Neural cell (in vitro differentiated cells): ENCODE measurements at regions not wholly inside any gene's neighbourhood (a gene's known extent, or its start where the extent isn't known, plus 50 kb on each side); places are given as distances from the start of the nearest gene placed in this dataset.

ENCODE experiments used
- H2AFZ ChIP-seq: fragments of 200-600, 300-800 bp; sonication (generic), shearing (Covaris generic); 2 replicates; pipeline ENCODE4 v1.6.0; 2014; ENCODE audit warnings: low read depth, mild to moderate bottlenecking, antibody characterized with exemption, low read length, moderate library complexity
- H3F3A ChIP-seq: fragments of 200-600 bp; shearing (Covaris generic); 2 replicates; pipeline ENCODE4 v1.6.1; 2016; ENCODE audit warnings: mild to moderate bottlenecking, moderate library complexity, mixed read lengths, antibody characterized with exemption, low read length; ENCODE audit not compliant: insufficient read depth, poor library complexity, severe bottlenecking
- H3K27ac ChIP-seq: fragments of 200-600, 300-800 bp; sonication (generic), shearing (Covaris generic); 2 replicates; pipeline ENCODE4 v1.5.1; 2014; ENCODE audit warnings: mild to moderate bottlenecking, low read length, moderate library complexity
- H3K27me3 ChIP-seq: fragments of 300-800, 200-600 bp; sonication (generic), shearing (Covaris generic); 2 replicates; pipeline ENCODE4 v1.6.0; 2014; ENCODE audit warnings: mild to moderate bottlenecking, low read depth, low read length, moderate library complexity; ENCODE audit not compliant: insufficient read depth
- H3K36me3 ChIP-seq: fragments of 300-800, 200-600 bp; sonication (generic), shearing (Covaris generic); 2 replicates; pipeline ENCODE4 v1.5.1; 2014; ENCODE audit warnings: mild to moderate bottlenecking, antibody characterized with exemption, low read length, moderate library complexity; ENCODE audit not compliant: insufficient read depth
- H3K4me2 ChIP-seq: fragments of 300-800, 200-600 bp; sonication (generic), shearing (Covaris generic); 2 replicates; pipeline ENCODE4 v1.6.0; 2014; ENCODE audit warnings: mild to moderate bottlenecking, low read length
- H3K4me3 ChIP-seq: fragments of 300-800, 200-600 bp; sonication (generic), shearing (Covaris generic); 2 replicates; pipeline ENCODE4 v1.5.1; 2014; ENCODE audit warnings: mild to moderate bottlenecking, low read length, moderate library complexity
- H3K79me2 ChIP-seq: fragments of 200-600 bp; shearing (Covaris generic); replicated peaks from 2 replicates; pipeline ENCODE4 v1.6.0; 2014; ENCODE audit warnings: mild to moderate bottlenecking, low read length, moderate library complexity; ENCODE audit not compliant: insufficient read depth
- H3K9ac ChIP-seq: fragments of 300-800, 200-600 bp; sonication (generic), shearing (Covaris generic); 2 replicates; pipeline ENCODE4 v1.6.1; 2016; ENCODE audit warnings: mild to moderate bottlenecking, low read length, mixed read lengths
- H3K9me2 ChIP-seq: fragments of 200-600 bp; shearing (Covaris generic); 2 replicates; pipeline ENCODE4 v1.6.1; 2016; ENCODE audit warnings: mild to moderate bottlenecking, low read length, mixed read lengths; ENCODE audit not compliant: insufficient read depth
- H3K9me3 ChIP-seq: fragments of 200-600, 300-800 bp; sonication (generic), shearing (Covaris generic); 2 replicates; pipeline ENCODE4 v1.6.1; 2016; ENCODE audit warnings: mild to moderate bottlenecking, mixed run types, low read length, moderate library complexity, mixed read lengths
- H4K20me1 ChIP-seq: fragments of 200-600 bp; shearing (Covaris generic); 2 replicates; pipeline ENCODE4 v1.6.1; 2016; ENCODE audit warnings: mild to moderate bottlenecking, mixed run types; ENCODE audit not compliant: insufficient read depth
- EP300 ChIP-seq: fragments of 450-650 bp; conservative IDR thresholded peaks from 2 replicates; pipeline ENCODE4 v1.6.1; 2014; ENCODE audit warnings: antibody characterized with exemption, mild to moderate bottlenecking, moderate library complexity; ENCODE audit not compliant: poor library complexity, severe bottlenecking
- EZH2 ChIP-seq: fragments of 200-600, 300-800 bp; shearing (Covaris generic), sonication (generic); IDR thresholded peaks from 2 replicates; pipeline ENCODE4 v1.6.1; 2014; ENCODE audit warnings: antibody characterized with exemption, low read length, borderline replicate concordance, mild to moderate bottlenecking; ENCODE audit not compliant: insufficient read depth, poor library complexity, severe bottlenecking
- MXI1 ChIP-seq: fragments of 450-650 bp; conservative IDR thresholded peaks from 2 replicates; pipeline ENCODE4 v1.6.1; 2014; ENCODE audit warnings: antibody characterized with exemption, mild to moderate bottlenecking; ENCODE audit not compliant: poor library complexity, severe bottlenecking
- POLR2AphosphoS5 ChIP-seq: IDR thresholded peaks from 2 replicates; pipeline ENCODE4 v1.6.1; 2012
- RAD21 ChIP-seq: fragments of 450-650 bp; conservative IDR thresholded peaks from 2 replicates; pipeline ENCODE4 v1.6.1; 2014; ENCODE audit warnings: antibody characterized with exemption, mild to moderate bottlenecking, moderate library complexity
- SMC3 ChIP-seq: fragments of 450-650 bp; conservative IDR thresholded peaks from 2 replicates; pipeline ENCODE4 v1.6.1; 2014; ENCODE audit warnings: antibody characterized with exemption, mild to moderate bottlenecking, moderate library complexity; ENCODE audit not compliant: poor library complexity
- TAF1 ChIP-seq: IDR thresholded peaks from 2 replicates; pipeline ENCODE4 v1.6.1; 2012; ENCODE audit warnings: low read depth
- TF ChIP-seq, protein P1 (sequence below): fragments of 450-650 bp; IDR thresholded peaks from 2 replicates; pipeline ENCODE4 v1.5.1; 2014; ENCODE audit warnings: antibody characterized with exemption, mild to moderate bottlenecking, moderate library complexity; ENCODE audit not compliant: poor library complexity, severe bottlenecking
- TF ChIP-seq, protein P2 (sequence below): IDR thresholded peaks from 2 replicates; pipeline ENCODE4 v1.6.1; 2012; ENCODE audit warnings: borderline replicate concordance

DNA sequence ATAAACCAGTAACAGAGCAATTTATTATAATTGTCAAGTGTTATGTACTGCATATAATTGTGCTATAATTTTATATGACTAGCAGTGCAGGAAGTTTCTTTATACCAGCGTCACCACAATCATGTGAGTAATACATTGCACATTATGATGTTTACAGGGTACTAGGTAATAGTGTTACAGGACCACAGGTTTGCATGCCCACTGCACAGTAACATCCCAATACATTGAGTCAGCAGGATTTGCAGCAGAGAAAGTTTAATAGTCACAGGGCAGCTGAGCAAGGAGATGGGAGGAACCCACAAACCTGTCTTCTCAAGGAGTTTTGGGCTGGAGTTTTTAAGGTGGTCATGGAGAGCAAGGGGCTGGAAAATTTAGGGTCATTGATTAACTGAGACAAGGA, 1042.9 kb upstream of the ACVR2A start:
- Histone ChIP-seq H3K27me3 (no peaks in the 10 kb centered on the region), H3K36me3 (no peaks in the 10 kb centered on the region), H3K79me2 (no peaks in the 10 kb centered on the region), H3K4me3 (no peak overlapping the region), H3K27ac (no peak overlapping the region), H3F3A (no peaks in the 10 kb centered on the region), H2AFZ (no peak overlapping the region), H3K9me2 (no peaks in the 10 kb centered on the region), H3K4me2 (no peak overlapping the region), H3K9me3 (no peaks in the 10 kb centered on the region), H4K20me1 (no peaks in the 10 kb centered on the region), H3K9ac (no peak overlapping the region)
- TF ChIP-seq SMC3 (no peak), EP300 (no peak), EZH2 (no peak), MXI1 (no peak), TAF1 (no peak), POLR2AphosphoS5 (no peak), RAD21 (no peak)
- TF ChIP-seq, protein P1, sequence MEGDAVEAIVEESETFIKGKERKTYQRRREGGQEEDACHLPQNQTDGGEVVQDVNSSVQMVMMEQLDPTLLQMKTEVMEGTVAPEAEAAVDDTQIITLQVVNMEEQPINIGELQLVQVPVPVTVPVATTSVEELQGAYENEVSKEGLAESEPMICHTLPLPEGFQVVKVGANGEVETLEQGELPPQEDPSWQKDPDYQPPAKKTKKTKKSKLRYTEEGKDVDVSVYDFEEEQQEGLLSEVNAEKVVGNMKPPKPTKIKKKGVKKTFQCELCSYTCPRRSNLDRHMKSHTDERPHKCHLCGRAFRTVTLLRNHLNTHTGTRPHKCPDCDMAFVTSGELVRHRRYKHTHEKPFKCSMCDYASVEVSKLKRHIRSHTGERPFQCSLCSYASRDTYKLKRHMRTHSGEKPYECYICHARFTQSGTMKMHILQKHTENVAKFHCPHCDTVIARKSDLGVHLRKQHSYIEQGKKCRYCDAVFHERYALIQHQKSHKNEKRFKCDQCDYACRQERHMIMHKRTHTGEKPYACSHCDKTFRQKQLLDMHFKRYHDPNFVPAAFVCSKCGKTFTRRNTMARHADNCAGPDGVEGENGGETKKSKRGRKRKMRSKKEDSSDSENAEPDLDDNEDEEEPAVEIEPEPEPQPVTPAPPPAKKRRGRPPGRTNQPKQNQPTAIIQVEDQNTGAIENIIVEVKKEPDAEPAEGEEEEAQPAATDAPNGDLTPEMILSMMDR: no peak
- TF ChIP-seq, protein P2, sequence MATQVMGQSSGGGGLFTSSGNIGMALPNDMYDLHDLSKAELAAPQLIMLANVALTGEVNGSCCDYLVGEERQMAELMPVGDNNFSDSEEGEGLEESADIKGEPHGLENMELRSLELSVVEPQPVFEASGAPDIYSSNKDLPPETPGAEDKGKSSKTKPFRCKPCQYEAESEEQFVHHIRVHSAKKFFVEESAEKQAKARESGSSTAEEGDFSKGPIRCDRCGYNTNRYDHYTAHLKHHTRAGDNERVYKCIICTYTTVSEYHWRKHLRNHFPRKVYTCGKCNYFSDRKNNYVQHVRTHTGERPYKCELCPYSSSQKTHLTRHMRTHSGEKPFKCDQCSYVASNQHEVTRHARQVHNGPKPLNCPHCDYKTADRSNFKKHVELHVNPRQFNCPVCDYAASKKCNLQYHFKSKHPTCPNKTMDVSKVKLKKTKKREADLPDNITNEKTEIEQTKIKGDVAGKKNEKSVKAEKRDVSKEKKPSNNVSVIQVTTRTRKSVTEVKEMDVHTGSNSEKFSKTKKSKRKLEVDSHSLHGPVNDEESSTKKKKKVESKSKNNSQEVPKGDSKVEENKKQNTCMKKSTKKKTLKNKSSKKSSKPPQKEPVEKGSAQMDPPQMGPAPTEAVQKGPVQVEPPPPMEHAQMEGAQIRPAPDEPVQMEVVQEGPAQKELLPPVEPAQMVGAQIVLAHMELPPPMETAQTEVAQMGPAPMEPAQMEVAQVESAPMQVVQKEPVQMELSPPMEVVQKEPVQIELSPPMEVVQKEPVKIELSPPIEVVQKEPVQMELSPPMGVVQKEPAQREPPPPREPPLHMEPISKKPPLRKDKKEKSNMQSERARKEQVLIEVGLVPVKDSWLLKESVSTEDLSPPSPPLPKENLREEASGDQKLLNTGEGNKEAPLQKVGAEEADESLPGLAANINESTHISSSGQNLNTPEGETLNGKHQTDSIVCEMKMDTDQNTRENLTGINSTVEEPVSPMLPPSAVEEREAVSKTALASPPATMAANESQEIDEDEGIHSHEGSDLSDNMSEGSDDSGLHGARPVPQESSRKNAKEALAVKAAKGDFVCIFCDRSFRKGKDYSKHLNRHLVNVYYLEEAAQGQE: no peak

DNA sequence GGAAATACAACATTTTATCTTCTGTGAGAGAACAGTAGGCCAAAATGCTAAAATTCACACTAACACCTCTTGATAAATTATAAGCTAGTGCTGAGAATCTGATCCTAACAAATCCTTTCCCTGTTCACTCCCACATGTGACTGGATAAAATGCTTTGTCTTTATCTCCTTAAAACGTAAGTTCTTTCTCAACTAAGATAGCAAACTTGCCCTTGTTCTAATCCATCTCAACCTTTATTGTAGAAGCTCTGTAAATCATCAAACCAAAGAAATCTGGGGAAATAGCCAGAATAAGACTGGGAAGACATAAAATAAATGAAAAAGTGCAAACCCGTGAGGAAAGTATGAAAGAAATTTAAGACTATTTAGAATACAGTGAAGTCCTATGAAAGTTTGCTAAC, 1058.4 kb upstream of the ACVR2A start:
- Histone ChIP-seq H3K9ac (no peak overlapping the region), H3K9me3 (peaks cover 3% of the 10 kb centered on the region), H3K9me2 (no peaks in the 10 kb centered on the region)

More for the DNA sequence above, 1058.4 kb upstream of the ACVR2A start:
- Histone ChIP-seq H3K79me2 (no peaks in the 10 kb centered on the region), H2AFZ (no peak overlapping the region), H3K27me3 (no peaks in the 10 kb centered on the region), H3K4me2 (no peak overlapping the region), H4K20me1 (no peaks in the 10 kb centered on the region), H3K27ac (no peak overlapping the region), H3K36me3 (no peaks in the 10 kb centered on the region), H3K4me3 (no peak overlapping the region), H3F3A (no peaks in the 10 kb centered on the region)
- TF ChIP-seq SMC3 (no peak), POLR2AphosphoS5 (no peak), TAF1 (no peak), EZH2 (no peak), EP300 (no peak), MXI1 (no peak), RAD21 (no peak)
- TF ChIP-seq, protein P2: no peak
- TF ChIP-seq, protein P1: no peak
